ENCODE measurements at regions not wholly inside any gene's neighbourhood (a gene's known extent, or its start where the extent isn't known, plus 50 kb on each side); places are given as distances from the start of the nearest gene placed in this dataset.
"Not testable (repeated sequence)": the region's sequence is repeated elsewhere in the genome, so short reads cannot be mapped to it uniquely, and the experiment has no call there.

GRCh38 chr1:244150665-244151064, 99.6 kb downstream of the ZBTB18 start:
- H3K27ac ChIP-seq (replicated peaks) = no peak overlapping the region
- no peak overlapping the region for H3K4me3 ChIP-seq
- no peak for TF ChIP-seq CTCF (IDR thresholded peaks at IDR 0.05; ENCODE audit: borderline replicate concordance)
- H3K4me1 ChIP-seq = no peaks in the 10 kb centered on the region
- no peak for DNase-seq
- H3K9me3 ChIP-seq (replicated peaks) = no peaks in the 10 kb centered on the region
- intact Hi-C loops (cut with micrococcal nuclease) = no loop called here
- no peaks in the 10 kb centered on the region for H3K36me3 ChIP-seq
- H3K27me3 ChIP-seq (ENCODE audit: low read depth) = no peaks in the 10 kb centered on the region

- DNase-seq = no peak
- Histone ChIP-seq H3K4me3 (no peak overlapping the region), H3K4me1 (no peaks in the 10 kb centered on the region), H3K9me3 (replicated peaks) (no peaks in the 10 kb centered on the region), H3K27ac (replicated peaks) (no peak overlapping the region), H3K27me3 (ENCODE audit: low read depth) (no peaks in the 10 kb centered on the region), H3K36me3 (no peaks in the 10 kb centered on the region)
- intact Hi-C loops (cut with micrococcal nuclease) = no loop called here
- TF ChIP-seq CTCF (IDR thresholded peaks at IDR 0.05; ENCODE audit: borderline replicate concordance) = no peak
Measured at GRCh38 chr1:244151537-244151936, 100.5 kb downstream of the ZBTB18 start.

- no peak for TF ChIP-seq CTCF (IDR thresholded peaks at IDR 0.05; ENCODE audit: borderline replicate concordance)
- H3K36me3 ChIP-seq = no peaks in the 10 kb centered on the region
- H3K4me3 ChIP-seq = no peak overlapping the region
- intact Hi-C loops (cut with micrococcal nuclease) = no loop called here
- H3K9me3 ChIP-seq (replicated peaks) = no peaks in the 10 kb centered on the region
- no peaks in the 10 kb centered on the region for H3K4me1 ChIP-seq
- no peak overlapping the region for H3K27ac ChIP-seq (replicated peaks)
- no peaks in the 10 kb centered on the region for H3K27me3 ChIP-seq (ENCODE audit: low read depth)
- no peak for DNase-seq
Measured at GRCh38 chr1:244154508-244154871, 103.4 kb downstream of the ZBTB18 start.

GRCh38 chr1:244154872-244155531, 103.9 kb downstream of the ZBTB18 start:
- intact Hi-C loops (cut with micrococcal nuclease) = no loop called here
- H3K4me1 ChIP-seq = no peaks in the 10 kb centered on the region
- no peaks in the 10 kb centered on the region for H3K27me3 ChIP-seq (ENCODE audit: low read depth)
- no peak overlapping the region for H3K27ac ChIP-seq (replicated peaks)
- no peak overlapping the region for H3K4me3 ChIP-seq
- no peaks in the 10 kb centered on the region for H3K9me3 ChIP-seq (replicated peaks)
- DNase-seq = no peak
- H3K36me3 ChIP-seq = no peaks in the 10 kb centered on the region
- TF ChIP-seq CTCF (IDR thresholded peaks at IDR 0.05; ENCODE audit: borderline replicate concordance) = no peak

GRCh38 chr1:244155661-244156060, 104.6 kb downstream of the ZBTB18 start:
- Histone ChIP-seq H3K4me1 (no peaks in the 10 kb centered on the region), H3K36me3 (no peaks in the 10 kb centered on the region), H3K9me3 (replicated peaks) (no peaks in the 10 kb centered on the region), H3K4me3 (no peak overlapping the region), H3K27me3 (ENCODE audit: low read depth) (no peaks in the 10 kb centered on the region), H3K27ac (replicated peaks) (no peak overlapping the region)
- no peak for TF ChIP-seq CTCF (IDR thresholded peaks at IDR 0.05; ENCODE audit: borderline replicate concordance)
- intact Hi-C loops (cut with micrococcal nuclease) = no loop called here
- no peak for DNase-seq

GRCh38 chr1:244156617-244157016, 105.5 kb downstream of the ZBTB18 start:
- intact Hi-C loops (cut with micrococcal nuclease); DNase-seq; H3K27me3 ChIP-seq (ENCODE audit: low read depth): not testable (repeated sequence)

More at GRCh38 chr1:244156617-244157016, 105.5 kb downstream of the ZBTB18 start:
- not testable (repeated sequence) for H3K4me3 ChIP-seq; H3K9me3 ChIP-seq (replicated peaks); H3K27ac ChIP-seq (replicated peaks); H3K4me1 ChIP-seq; H3K36me3 ChIP-seq
